GM21825 (cell line): ENCODE measurements at regions not wholly inside any gene's neighbourhood (a gene's known extent, or its start where the extent isn't known, plus 50 kb on each side); places are given as distances from the start of the nearest gene placed in this dataset.

ENCODE experiments used
- ATAC-seq: cut with Tn5 transposase; IDR thresholded peaks from one replicate; pipeline ENCODE4 v1.9.1; 2021; ENCODE audit warnings: mild to moderate bottlenecking, moderate library complexity; ENCODE audit not compliant: unreplicated experiment

DNA sequence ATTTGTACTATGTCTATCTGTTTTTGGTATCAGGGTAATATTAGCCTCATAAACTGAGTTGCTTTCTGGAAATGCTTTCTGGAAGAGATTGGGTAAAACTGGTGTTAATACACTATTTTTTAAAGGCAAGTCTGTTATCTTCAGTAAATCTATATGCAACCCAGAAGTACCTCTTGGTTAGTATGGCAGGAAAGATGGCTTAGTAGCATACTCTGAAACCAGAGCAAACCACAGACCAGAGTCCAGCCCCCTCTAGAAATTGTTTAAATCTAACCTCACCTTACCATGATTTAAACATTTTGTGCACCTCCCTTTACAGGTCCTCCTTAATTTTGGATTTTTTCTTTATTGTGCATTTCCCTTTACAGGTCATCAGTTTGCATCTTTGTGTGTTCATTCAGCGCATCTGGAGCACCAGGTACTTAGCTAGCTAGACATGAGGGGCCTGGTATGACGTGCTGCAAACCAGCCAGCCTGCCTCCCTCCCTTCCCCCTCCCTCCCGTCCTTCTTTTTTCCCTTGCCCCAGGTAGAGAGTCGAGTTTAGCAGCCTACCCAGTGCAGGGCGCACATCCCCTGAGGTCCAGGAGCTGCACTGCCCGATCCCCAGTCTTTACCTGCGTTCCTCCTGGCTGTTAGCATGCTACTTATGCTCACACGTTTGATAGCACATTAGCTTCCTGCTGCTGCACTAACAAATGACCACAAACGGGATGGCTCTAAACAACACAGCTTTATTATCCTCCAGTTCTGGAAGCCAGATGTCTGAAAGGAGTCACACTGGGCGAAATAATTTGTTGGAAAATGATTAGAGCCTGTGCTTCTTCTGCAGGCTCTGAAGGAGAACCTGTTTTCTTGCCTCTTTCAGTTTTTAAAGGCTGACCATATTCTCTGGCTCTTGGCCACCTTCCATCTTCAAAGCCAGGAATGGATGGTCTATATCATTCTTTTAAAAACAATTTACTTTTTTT, 299.9 kb upstream of the HABP2 start:
- no peak for ATAC-seq

DNA sequence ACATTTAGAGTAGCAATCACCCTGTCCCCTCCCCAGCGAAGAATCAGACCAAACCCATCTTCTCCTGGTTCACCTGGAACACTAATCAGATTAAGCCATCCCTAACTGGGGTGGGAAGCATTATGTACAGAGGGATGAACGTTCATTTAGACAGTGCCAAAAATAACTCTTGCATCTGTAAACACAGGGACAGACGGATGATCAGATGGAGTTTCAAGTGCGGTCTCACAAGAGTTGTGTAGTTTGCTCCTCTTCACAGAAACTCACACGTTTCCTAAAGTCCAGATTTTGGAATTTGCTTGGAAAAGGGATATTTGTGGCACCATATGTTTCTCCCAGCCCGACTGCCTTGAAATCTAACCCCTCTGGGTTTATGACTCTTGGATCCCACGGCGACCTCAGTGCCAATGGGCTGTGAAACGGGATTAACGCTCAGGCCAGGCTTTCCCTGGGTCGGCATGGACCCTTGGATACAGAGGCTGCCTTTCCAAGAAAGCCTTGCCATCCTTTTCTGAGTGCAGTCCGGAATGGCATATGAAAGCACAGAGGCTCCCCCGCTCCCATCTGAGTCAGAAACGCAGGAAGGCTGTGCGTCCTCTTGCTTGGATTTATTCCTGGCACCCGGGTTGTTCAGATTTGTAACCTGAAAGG, 293.2 kb upstream of the HABP2 start:
- ATAC-seq = no peak

DNA sequence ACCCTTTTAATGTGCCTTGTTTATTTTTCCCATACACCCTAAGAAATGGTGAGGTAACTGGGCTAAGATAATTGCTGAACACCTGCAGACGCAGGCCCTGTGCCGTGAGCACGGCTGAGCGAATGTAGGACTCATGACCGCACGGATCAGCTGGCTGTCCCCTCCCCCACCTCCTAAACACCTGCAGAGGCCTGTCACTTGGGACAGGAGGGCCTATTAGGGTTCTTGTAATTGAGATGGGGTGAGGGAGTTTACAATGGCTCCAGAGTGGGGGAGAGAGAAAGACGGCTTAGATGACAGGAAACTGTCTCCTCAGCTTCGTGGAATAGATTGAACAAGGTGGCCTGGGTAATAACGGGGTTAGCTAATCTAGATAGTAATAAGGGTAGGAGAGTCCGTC, 291.7 kb upstream of the HABP2 start:
- ATAC-seq = no peak

DNA sequence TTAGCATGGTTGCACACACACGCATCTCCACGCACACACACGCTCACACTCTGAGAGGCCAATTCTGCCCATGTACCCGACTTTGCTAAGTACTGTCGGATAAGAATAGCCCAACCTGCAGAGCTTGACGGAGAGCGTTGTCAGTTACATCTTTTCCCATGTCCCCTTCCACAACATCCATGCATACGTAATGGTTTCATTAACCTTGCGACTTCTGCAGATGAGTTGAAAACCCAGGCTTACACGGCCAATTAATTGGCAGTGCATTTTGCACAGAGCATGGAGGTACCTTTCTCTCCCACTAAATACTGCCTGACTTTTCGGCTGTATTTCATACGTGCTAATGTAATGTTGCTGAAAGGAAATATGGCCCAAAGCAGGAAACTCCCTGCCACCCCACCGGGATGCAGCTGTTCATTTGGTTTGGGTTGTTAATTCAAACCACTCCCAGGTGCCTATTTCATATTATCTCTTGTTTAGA, 291.2 kb upstream of the HABP2 start:
- no peak for ATAC-seq

- ATAC-seq = no peak
Measured at GRCh38 chr10:113263056-113263455, 289.8 kb upstream of the HABP2 start.

GRCh38 chr10:113264333-113265131, 288.3 kb upstream of the HABP2 start:
- ATAC-seq = no peak

- ATAC-seq = no peak
Measured at GRCh38 chr10:113266147-113266546, 286.7 kb upstream of the HABP2 start.

DNA sequence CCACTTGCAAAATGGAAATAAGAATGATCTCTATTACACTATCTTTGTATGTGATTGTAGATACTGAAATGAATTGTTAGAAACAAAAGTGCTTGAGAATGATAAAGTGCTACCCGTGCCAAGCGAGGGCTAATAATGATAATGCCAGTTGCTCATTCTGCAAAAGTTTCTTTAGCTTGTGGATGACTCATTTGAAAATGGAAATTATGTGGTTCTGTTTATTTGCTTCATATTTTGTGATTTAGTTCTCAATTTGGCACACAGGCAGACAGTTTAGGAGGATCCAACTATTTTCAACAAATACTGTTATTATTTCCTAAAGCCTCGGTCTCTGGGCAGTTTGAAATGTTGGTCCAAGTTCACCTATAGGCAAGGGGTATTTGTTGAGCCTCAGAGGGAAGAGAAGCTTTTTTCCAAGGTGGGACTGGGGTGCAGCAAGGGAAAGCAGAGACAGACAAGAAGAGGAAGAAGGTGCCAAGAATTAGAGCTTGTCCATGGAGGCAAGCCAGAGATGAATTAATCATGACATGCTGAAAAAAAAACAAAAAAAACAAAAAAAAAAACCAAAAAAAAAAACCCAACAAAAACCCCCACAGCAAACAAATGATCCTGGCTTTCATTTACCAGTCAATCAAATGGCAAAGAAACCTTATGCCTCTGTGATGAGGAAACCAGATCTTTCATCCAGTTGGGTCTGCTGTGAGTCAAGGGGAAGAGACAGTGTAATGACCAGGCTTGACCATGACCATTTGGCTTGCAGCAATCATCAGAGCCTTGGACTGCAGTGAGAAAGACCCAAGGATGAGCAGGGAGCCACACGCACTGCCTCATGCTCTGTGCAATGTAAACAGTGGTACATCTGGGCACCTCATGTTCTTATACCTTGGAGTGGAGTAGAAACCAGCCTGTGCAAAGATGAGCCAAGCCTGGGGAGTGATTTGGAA, 285.0 kb upstream of the HABP2 start:
- ATAC-seq = no peak

- ATAC-seq = no peak
Measured at GRCh38 chr10:113269333-113269732, 283.5 kb upstream of the HABP2 start.

DNA sequence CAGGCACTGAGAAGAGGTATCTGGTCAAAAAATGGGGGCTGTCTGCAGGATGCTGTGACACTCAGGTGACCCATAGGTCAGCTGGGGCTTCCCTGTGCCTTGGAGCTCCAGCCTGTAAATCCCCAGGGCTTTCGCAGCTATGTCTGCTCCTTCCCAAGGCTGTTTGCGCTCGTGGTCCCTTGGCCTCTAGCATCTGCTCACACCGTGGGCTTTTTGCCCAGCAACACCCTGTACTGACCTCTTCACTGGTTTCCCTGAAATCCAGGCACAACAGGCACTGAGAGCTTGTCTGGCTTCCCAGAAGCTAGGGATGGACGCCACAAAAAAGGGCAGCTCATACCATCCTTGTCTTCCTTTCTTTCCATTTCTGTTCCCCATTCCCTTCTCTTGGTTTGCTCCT, 280.3 kb upstream of the HABP2 start:
- ATAC-seq = no peak

GRCh38 chr10:113273181-113274163, 279.4 kb upstream of the HABP2 start:
- ATAC-seq = no peak

- ATAC-seq = no peak
Measured at GRCh38 chr10:113274176-113274829, 278.6 kb upstream of the HABP2 start.

GRCh38 chr10:113278221-113278620, 274.6 kb upstream of the HABP2 start:
- no peak for ATAC-seq

DNA sequence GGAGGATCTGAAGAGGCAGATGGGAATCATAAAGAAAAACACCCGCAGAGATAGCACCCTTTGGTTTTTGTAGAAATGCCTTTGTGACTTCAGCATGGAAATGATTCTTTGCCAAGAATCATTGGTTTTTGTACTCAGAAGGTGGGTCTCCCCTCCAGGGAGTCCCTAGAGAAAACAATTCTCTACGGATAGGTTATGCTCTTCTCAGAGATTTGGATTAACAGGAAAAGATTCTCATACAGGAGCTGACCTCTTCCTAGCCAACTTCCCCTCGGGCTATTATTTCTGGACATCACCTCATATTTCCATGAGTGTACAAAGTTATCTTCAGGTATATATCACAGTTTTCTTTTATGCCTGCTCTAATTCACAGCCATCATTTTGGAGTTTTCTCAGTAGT, 274.2 kb upstream of the HABP2 start:
- ATAC-seq = no peak

- ATAC-seq = no peak
Measured at GRCh38 chr10:113279262-113279661, 273.6 kb upstream of the HABP2 start.

- no peak for ATAC-seq
Measured at GRCh38 chr10:113282564-113282963, 270.3 kb upstream of the HABP2 start.

DNA sequence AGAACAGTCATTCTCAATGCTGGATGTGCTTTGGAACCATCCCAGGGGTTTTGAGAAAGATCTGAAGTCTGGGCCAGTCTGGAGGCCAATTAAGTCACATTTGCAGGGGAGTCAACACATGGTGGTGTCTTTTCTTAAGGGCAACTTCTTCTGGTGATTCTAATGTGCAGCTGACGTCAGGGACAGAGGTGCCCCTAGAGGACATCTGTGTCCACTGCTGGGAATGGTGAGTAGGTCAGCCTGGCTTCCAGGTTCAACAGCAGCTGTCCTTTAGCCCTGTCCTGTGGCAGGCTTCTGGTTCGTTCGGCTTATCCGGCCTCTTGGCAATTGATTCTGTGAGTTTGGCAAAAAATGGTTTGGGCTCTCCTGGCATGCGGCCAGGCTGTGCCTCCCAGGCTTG, 269.7 kb upstream of the HABP2 start:
- no peak for ATAC-seq

GRCh38 chr10:113284635-113285034, 268.2 kb upstream of the HABP2 start:
- no peak for ATAC-seq
